ENCODE measurements at regions not wholly inside any gene's neighbourhood (a gene's known extent, or its start where the extent isn't known, plus 50 kb on each side); places are given as distances from the start of the nearest gene placed in this dataset.

DNA sequence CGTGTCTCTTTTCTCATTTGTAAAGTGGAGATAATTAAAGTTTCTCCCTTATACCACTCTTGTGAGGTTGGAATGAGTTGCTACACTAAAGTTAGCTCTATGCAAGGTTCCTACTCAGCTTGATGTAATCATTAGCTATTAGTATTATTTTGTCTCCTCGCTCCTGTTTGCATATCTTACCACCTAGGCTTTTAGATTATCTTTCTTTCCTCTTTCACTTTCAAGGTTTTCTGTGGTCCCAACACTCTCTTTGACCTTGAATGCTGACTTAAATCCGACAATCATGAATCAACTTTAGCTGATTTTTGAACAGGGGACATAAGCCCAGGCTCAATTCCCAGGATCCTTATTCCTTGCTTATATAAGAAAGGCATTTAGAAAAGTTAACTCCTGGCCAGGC, 769.7 kb upstream of the GRM7 start:
- Histone ChIP-seq H3K27me3 (no peaks in the 10 kb centered on the region), H3K9me3 (no peaks in the 10 kb centered on the region), H3K4me3 (no peak overlapping the region), H3K36me3 (no peaks in the 10 kb centered on the region)
- DNase-seq, result no peak

DNA sequence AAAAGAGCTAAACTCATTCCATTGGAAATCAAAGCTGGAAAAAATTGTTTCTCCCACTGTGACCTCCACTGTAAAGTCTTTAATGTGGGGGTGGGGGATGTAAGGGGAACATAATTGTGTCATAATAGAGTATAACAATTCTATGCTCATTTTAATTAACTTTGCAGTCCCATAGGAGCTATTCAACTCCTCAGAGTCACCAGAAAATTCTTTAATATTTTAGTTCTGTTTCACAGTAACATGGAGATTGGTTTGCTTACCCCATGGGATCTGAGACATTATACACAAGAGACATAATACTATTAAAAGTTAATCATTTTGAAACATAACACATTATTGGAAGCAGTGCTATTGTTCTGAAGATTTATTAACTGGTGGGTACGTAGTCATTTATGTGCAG, 765.9 kb upstream of the GRM7 start:
- no peak for DNase-seq

DNA sequence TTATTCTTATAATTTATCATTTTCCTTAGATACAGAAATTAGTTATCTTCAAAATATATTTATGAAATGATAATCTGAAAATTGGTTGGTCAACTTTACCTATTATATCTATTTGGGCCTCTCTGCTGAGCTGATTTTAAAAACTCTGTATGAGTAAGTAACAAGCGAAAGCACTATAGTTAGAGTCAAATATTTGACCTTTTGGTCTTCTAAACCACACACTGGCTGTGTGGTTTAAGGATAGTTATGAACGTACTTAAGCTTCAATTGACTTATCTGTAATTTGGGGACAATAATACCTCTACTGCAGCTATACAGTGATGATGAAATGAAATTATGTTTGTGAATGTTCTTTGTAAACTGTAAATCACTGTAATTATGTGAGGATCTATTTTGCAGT, 763.9 kb upstream of the GRM7 start:
- Histone ChIP-seq H3K36me3 (no peaks in the 10 kb centered on the region), H3K27me3 (no peaks in the 10 kb centered on the region), H3K9me3 (no peaks in the 10 kb centered on the region), H3K4me3 (no peak overlapping the region)
- DNase-seq, result no peak

More for the DNA sequence above, 765.9 kb upstream of the GRM7 start:
- Histone ChIP-seq H3K9me3 (no peaks in the 10 kb centered on the region), H3K27me3 (no peaks in the 10 kb centered on the region), H3K4me3 (no peak overlapping the region), H3K36me3 (no peaks in the 10 kb centered on the region)

DNA sequence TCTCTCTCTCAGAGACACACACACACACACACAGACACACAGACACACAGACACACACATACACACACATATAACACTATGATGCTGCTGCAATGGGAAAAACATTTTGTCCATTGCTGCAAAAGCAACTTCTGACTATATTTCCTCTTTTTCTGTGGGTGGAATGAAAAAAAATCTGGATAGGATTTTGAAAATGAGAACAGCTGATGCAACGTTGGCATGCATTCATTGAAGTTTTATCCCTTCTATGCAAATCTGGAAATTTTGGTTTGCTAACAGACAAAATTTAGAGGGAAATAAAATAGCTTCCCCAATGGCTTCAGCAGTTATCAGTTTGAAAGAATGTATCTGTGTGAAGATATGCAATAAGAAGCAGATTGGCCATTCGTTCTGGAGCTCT, 763.4 kb upstream of the GRM7 start:
- no peaks in the 10 kb centered on the region for H3K27me3 ChIP-seq

DNA sequence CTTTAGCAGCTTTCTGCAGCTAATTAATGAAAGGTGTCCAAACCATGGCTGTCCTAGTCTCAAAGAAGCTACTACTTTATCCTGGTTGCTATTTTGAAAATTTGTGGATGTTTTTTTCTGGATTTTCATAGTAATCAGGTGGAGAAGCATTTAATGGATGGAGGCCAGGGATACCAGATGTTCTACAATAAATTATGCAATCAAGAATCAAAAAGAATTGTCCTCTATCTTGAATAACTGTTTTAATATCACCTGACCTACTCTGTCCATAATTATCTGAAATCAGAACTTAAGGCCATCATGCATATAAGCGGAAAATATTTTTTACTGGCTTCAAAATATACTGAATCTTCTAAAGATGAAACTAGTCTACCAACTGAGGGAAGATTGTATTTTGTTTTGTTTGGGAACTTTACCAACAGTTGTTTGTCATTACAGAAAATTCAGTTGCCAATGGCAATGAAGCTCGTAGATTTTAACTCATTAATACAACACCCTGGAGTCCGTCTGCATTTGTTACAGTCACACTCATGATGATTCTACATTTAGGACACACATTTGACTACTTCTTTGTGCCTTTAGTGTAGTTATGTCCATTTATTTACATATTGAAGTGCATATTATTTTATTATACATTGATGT, 762.3 kb upstream of the GRM7 start:
- Histone ChIP-seq H3K36me3 (no peaks in the 10 kb centered on the region), H3K27me3 (no peaks in the 10 kb centered on the region), H3K4me3 (no peak overlapping the region), H3K9me3 (no peaks in the 10 kb centered on the region)
- DNase-seq, result no peak

More for the DNA sequence above, 763.4 kb upstream of the GRM7 start:
- no peaks in the 10 kb centered on the region for H3K36me3 ChIP-seq
- no peak overlapping the region for H3K4me3 ChIP-seq
- H3K9me3 ChIP-seq, result no peaks in the 10 kb centered on the region
- DNase-seq, result no peak

DNA sequence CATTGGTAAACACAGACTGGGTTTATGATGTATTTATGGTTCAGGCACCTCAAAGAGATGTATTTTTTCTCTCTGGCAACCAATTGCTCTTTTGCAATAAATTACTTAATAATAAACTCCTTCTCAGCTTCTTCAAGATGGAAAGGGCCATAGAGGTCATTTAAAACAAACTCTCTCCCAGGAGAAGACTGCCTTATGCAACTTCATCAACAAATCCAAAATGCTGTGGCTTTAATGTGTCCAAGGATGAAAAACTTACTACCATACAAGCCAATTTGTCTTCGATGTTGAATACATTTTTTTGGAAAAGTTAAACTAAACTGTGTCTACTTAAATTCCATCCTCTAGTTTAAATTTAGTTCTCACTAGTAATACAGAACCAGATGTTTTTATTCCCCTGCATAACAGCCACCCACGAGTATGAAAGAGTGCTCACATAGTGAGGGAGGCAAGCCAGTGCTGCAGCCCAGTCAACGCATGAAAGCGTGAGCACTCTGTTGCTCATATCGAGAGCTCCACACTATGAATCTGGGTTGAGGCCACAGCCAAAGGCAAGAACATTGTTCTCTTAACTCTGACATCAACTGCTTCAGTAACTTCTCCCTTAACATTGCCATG, 761.3 kb upstream of the GRM7 start:
- Histone ChIP-seq H3K4me3 (no peak overlapping the region), H3K27me3 (no peaks in the 10 kb centered on the region), H3K9me3 (no peaks in the 10 kb centered on the region), H3K36me3 (no peaks in the 10 kb centered on the region)
- DNase-seq, result no peak

DNA sequence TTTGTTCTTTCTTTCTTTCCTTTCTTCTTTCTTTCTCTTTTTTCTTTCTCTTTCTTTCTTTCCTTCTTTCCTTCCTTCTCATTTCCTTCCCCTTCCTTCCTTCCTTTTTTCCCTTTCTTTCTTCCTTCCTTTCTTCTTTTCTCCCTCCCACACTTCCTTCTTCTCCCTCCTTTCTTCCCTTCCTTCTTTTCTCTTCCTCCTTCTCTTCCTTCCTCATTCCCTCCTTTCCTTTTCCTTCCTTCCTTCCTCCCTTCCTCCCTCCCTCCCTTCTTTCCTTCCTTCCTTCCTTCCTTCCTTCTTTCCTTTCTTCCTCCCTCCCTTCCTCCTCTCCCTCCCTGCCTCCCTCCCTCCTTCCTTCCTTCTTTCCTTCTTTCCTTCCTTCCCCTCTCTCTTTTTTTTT, 755.7 kb upstream of the GRM7 start:
- H3K36me3 ChIP-seq, result no peaks in the 10 kb centered on the region
- H3K4me3 ChIP-seq, result no peak overlapping the region
- H3K27me3 ChIP-seq, result no peaks in the 10 kb centered on the region
- H3K9me3 ChIP-seq, result no peaks in the 10 kb centered on the region
- DNase-seq, result no peak

DNA sequence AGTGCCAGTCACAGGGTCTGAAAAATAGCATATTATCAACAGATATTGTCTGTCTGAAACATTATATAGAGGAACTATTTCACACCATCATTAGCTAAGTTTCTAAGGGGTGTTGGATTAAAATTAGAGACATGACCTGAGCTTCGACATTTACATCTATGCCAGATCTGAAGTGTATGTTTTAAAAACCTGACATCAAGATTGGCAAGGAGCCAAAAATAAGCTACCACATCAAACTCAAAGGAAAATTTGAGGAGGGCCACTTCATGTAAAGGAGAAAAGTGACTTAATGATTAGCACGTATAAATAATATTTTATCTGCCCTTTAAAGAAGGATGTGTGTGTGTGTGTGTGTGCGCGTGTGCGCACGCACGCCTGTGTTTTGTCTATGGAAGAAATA, 752.0 kb upstream of the GRM7 start:
- Histone ChIP-seq H3K4me3 (no peak overlapping the region), H3K9me3 (no peaks in the 10 kb centered on the region), H3K27me3 (no peaks in the 10 kb centered on the region), H3K36me3 (no peaks in the 10 kb centered on the region)
- no peak for DNase-seq

DNA sequence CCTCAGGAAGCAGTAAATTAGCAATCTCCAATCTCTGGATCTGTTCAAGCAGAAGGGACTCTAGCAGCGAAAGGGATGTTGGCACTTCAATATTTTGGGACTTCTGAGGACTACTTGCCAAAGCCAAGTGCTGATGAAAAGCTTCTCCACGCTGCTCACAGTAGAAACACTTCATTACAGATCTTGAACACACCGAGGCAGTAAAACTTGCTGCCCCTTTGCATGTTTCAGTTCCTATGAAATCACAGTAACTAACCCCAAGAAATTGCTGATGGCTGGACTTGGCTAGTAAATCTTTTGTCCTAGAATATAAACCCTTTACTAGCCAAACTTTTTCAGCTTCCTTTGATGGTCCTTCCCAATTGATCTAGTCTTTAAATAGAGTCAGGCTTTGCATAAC, 750.5 kb upstream of the GRM7 start:
- Histone ChIP-seq H3K9me3 (no peaks in the 10 kb centered on the region), H3K4me3 (no peak overlapping the region), H3K27me3 (no peaks in the 10 kb centered on the region), H3K36me3 (no peaks in the 10 kb centered on the region)
- no peak for DNase-seq

DNA sequence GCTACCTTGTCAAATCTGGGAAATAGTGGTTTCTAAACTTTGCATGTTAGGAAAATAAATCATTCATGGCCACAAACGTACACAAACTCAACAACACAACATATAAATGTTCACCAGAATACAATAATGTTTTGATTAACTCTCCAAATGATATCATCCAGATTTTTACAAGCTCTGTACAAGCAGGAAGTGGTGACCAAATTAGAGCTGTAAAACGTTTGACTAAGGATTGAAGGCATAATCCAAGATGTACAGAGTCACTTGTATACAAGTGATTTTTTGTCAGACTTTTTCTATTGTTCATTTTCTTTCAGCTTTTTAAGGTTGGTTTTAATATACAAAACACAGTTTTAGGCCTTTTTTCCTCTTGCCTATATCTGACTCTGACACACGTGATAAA, 748.4 kb upstream of the GRM7 start:
- DNase-seq, result no peak
- Histone ChIP-seq H3K4me3 (no peak overlapping the region), H3K9me3 (no peaks in the 10 kb centered on the region), H3K36me3 (no peaks in the 10 kb centered on the region), H3K27me3 (no peaks in the 10 kb centered on the region)

DNA sequence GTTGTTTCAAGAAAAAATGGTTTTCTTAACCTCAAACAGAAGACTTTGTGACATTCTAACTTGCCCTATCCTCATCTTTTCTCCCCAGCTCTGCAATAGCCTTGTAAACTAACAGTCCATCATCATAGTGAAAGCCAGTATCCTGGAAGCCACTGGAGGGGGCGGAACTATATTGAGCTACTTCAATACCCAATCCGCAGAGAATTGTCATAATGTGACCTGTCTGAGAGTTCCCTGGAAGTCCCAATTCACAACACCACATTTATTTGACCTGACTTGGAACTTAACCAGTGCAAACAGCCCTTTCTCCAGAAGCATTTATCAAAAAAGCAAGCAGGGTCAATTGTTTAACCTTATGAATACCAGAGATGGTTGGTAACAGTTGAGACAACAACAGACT, 747.6 kb upstream of the GRM7 start:
- DNase-seq, result no peak
- Histone ChIP-seq H3K9me3 (no peaks in the 10 kb centered on the region), H3K4me3 (no peak overlapping the region), H3K27me3 (no peaks in the 10 kb centered on the region), H3K36me3 (no peaks in the 10 kb centered on the region)

DNA sequence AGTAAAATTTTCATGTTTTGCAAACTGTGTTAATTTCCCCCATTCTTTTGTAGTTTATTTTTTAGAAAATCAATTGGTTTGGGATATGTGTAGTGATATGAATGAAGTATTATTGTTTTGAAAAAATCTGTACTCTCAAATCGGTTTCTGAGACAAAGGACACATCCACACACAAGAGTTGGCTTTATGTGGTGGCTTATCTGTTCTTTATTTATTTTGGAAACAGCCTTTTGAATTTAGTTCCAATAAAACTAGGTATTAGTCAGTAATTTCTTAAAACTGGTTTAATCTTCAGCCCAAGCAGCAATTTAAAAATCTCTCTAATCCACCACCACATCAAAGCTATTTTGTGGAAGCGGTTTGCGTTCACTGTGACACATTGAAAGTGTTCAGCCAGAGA, 741.5 kb upstream of the GRM7 start:
- Histone ChIP-seq H3K4me3 (no peak overlapping the region), H3K9me3 (no peaks in the 10 kb centered on the region), H3K36me3 (no peaks in the 10 kb centered on the region), H3K27me3 (no peaks in the 10 kb centered on the region)
- no peak for DNase-seq

DNA sequence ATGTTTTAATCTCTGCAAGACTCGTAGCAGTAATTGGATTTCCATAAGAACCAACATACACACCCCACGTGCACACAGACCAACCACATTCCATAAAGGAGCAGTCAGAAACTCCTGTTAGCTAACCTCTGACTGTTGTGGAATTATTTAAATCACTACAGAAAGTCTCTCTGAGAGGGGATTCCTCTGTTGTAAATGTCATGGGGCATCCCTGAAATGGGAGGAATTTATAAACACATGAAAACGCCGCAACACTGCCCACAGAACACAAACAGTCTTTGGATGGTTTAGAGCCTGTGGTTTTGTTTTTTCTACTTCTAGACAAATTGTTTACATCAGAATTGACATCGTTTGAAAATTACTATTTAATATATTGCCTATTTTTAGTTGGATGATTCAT, 740.1 kb upstream of the GRM7 start:
- DNase-seq, result no peak
- H3K9me3 ChIP-seq, result no peaks in the 10 kb centered on the region
- no peaks in the 10 kb centered on the region for H3K27me3 ChIP-seq
- H3K36me3 ChIP-seq, result no peaks in the 10 kb centered on the region
- no peak overlapping the region for H3K4me3 ChIP-seq

DNA sequence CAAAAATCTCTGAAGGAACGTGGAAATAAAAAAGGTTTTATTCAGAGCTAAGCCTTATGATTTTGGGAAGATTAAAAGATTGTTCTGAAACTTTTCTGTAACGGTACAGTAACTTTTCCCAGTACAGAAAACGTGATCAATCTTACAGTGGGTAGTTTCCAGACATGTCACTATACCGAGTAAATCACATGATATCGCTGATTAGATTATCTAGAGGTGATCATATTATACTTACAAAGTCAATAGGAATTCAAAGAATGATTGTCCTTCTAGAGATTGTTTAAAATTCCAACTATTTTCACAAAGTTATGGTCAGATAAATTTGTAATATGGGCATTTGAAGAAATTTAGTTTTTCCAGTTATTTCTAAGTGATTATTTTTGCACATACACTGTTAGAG, 736.0 kb upstream of the GRM7 start:
- Histone ChIP-seq H3K4me3 (no peak overlapping the region), H3K36me3 (no peaks in the 10 kb centered on the region), H3K27me3 (no peaks in the 10 kb centered on the region), H3K9me3 (no peaks in the 10 kb centered on the region)
- DNase-seq, result no peak

DNA sequence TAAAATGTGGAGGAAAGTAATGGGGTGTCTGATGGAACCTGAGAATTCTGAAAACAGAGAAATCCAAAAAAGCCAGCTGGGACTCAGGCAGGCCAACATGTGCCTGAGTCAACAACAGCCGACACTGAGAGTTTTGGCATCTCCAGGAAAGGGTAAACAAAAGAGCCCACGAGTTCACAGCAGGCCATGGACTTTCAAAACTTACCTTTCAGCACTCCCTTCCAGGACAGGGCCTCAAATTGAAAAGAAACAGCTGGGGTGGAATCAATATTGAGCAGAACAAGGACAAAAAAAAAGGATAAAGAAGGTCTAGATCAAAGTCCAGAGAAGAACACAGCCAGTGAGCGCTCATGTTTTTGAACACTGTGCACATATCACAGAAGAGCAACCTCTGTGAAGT, 735.4 kb upstream of the GRM7 start:
- H3K36me3 ChIP-seq, result no peaks in the 10 kb centered on the region
- no peaks in the 10 kb centered on the region for H3K9me3 ChIP-seq
- no peaks in the 10 kb centered on the region for H3K27me3 ChIP-seq
- no peak overlapping the region for H3K4me3 ChIP-seq
- DNase-seq, result no peak

DNA sequence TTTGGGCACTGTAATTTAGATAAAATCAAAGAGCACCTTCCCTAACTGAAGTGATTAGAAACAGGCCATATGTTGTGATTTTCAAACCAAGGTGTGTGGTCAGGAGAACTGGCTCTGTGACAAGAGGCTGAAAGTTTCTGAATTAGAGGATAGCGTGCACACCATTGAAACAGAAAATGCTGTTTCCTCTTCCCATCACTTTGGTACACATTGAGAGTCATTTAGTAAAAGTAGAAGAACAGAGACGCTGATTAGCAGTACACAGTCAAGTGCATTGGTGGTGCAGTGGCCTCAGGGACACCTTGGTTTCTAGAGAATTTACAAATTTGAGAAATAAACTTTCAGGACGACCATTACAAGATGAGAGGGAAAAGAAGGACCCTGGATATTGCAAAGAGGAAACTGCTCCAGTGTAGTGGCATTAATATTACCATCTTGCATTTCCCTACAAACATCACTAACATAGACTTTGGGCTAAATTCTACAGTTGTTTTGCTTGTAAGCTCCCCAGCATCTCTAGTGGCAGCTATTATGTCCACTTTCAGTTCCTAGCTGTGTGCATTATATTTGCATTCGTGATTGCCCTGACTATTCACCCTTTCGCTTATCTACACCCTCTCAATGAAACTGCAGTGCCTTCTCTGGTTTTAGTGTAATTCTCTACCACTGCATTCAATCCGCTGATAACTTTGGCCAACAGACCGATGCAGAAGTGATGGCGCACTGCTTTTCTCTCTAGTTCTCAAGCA, 728.1 kb upstream of the GRM7 start:
- no peaks in the 10 kb centered on the region for H3K36me3 ChIP-seq
- no peak overlapping the region for H3K4me3 ChIP-seq
- no peaks in the 10 kb centered on the region for H3K27me3 ChIP-seq
- H3K9me3 ChIP-seq, result no peaks in the 10 kb centered on the region
- no peak for DNase-seq

DNA sequence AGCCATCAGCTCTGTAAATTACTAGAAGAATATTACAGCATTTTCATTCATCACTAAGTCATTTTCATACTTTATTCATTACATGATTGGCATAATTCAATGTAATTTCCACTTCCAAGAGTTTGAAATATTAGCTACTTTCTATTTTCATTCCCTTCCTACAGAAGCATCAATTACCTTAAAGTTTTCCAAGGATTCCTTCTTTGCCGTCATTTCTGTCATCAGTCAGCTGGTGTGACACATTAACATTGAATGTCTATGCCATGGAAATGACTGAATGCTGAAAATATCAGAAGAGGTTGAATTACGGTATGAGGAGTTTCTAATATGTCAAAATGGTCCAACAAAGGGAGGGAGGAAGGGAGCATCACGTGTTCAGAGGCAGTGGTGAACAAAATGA, 718.2 kb upstream of the GRM7 start:
- Histone ChIP-seq H3K36me3 (no peaks in the 10 kb centered on the region), H3K27me3 (no peaks in the 10 kb centered on the region), H3K4me3 (no peak overlapping the region), H3K9me3 (no peaks in the 10 kb centered on the region)
- DNase-seq, result no peak

DNA sequence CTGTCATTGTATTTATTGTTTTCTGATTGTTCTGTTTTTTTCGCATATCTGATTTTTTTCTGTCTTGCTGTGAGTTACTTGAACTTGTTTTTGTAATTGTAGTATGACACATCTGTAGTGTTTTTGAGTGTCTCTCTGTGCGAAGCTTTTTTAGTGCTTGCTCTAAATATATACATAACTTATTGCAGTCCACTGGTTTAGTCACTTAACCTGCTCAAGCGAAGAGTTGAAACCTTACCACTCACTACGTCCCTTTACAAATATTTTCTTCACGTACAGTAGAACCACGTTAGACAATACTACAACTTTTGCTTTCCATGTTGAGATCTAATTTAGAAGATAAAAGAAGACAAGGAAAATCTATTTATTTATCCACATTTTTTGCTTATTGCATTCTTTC, 713.0 kb upstream of the GRM7 start:
- no peak overlapping the region for H3K4me3 ChIP-seq
- DNase-seq, result no peak
- H3K27me3 ChIP-seq, result no peaks in the 10 kb centered on the region
- H3K36me3 ChIP-seq, result no peaks in the 10 kb centered on the region
- no peaks in the 10 kb centered on the region for H3K9me3 ChIP-seq

Measured in MG63 (cell line).